Neural crest cell (in vitro differentiated cells): ENCODE measurements at regions not wholly inside any gene's neighbourhood (a gene's known extent, or its start where the extent isn't known, plus 50 kb on each side); places are given as distances from the start of the nearest gene placed in this dataset.

ENCODE experiments used
- DNase-seq: peaks from one replicate; pipeline ENCODE4 v3.0.0; 2021; ENCODE audit warnings: low read depth, mixed read lengths, low spot score
- H3K27ac Mint-ChIP-seq: one replicate; pipeline ENCODE4 v1.8.0; 2021; ENCODE audit warnings: mild to moderate bottlenecking, mixed read lengths; ENCODE audit not compliant: unreplicated experiment
- H3K27me3 Mint-ChIP-seq: 2 replicates; pipeline ENCODE4 v1.8.0; 2021; ENCODE audit warnings: low read depth, mild to moderate bottlenecking, mixed read lengths
- H3K36me3 Mint-ChIP-seq: 2 replicates; pipeline ENCODE4 v1.8.0; 2021; ENCODE audit warnings: low read depth, mild to moderate bottlenecking, mixed read lengths
- H3K4me1 Mint-ChIP-seq: 2 replicates; pipeline ENCODE4 v1.8.0; 2021; ENCODE audit warnings: mixed read lengths
- H3K4me3 Mint-ChIP-seq: one replicate; pipeline ENCODE4 v1.8.0; 2021; ENCODE audit warnings: mild to moderate bottlenecking, mixed read lengths
- H3K9me3 Mint-ChIP-seq: 2 replicates; pipeline ENCODE4 v1.8.0; 2021; ENCODE audit warnings: mixed read lengths
- TF ChIP-seq, protein P1 (sequence below): fragments of 200-600 bp; sonication (generic); conservative IDR thresholded peaks from 2 replicates; pipeline ENCODE4 v1.5.0; 2021; ENCODE audit warnings: antibody characterized with exemption, mild to moderate bottlenecking

DNA sequence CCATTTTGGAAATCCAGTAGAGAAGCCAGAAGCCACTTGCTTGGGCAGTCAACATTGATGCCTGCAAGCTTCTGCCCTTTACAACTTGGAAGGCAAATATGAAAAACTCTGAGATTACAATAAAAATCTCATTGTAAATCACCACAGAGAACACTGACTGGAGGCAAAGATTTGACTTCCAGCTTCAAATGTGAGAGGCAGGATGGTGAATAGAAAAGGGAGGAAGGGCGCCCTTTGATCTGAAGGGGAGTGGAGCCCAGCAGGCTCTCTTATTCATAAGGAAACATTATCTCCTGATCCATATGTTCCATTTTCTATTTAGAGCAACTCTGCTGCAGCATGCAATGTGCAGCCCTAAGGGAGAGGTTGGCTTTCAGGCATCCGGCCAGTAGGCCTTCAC, 348.3 kb downstream of the AJAP1 start:
- H3K9me3 Mint-ChIP-seq = peaks cover 9% of the 10 kb centered on the region
- DNase-seq = no peak
- H3K27ac Mint-ChIP-seq = no peak overlapping the region
- TF ChIP-seq, protein P1, sequence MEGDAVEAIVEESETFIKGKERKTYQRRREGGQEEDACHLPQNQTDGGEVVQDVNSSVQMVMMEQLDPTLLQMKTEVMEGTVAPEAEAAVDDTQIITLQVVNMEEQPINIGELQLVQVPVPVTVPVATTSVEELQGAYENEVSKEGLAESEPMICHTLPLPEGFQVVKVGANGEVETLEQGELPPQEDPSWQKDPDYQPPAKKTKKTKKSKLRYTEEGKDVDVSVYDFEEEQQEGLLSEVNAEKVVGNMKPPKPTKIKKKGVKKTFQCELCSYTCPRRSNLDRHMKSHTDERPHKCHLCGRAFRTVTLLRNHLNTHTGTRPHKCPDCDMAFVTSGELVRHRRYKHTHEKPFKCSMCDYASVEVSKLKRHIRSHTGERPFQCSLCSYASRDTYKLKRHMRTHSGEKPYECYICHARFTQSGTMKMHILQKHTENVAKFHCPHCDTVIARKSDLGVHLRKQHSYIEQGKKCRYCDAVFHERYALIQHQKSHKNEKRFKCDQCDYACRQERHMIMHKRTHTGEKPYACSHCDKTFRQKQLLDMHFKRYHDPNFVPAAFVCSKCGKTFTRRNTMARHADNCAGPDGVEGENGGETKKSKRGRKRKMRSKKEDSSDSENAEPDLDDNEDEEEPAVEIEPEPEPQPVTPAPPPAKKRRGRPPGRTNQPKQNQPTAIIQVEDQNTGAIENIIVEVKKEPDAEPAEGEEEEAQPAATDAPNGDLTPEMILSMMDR = no peak
- H3K36me3 Mint-ChIP-seq = no peaks in the 10 kb centered on the region
- H3K4me3 Mint-ChIP-seq = no peak overlapping the region
- H3K27me3 Mint-ChIP-seq = peaks cover 34% of the 10 kb centered on the region
- no peaks in the 10 kb centered on the region for H3K4me1 Mint-ChIP-seq

DNA sequence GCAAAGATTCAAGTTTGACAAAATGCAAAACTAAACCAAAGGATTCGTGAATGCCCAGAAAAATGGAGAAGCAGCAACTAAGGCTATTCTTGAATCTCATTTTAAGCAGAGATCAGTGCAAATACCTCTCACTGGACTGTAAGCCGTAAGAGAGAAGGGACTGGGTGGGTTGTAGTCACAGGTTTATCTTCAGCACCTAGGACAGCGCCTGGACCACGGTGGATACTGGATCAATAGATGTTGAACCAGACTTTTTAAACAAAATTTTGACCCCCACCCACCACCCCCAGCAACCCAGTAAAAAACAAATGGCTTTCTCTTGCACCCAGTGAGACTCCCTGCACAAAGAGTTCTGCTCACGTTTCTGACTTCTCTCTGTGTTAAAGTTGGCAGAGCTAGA, 347.1 kb downstream of the AJAP1 start:
- H3K9me3 Mint-ChIP-seq = peaks cover 11% of the 10 kb centered on the region
- TF ChIP-seq, protein P1 = no peak
- peaks cover 41% of the 10 kb centered on the region for H3K27me3 Mint-ChIP-seq
- no peak overlapping the region for H3K4me3 Mint-ChIP-seq
- H3K4me1 Mint-ChIP-seq = no peaks in the 10 kb centered on the region
- DNase-seq = peak; percentile 50
- H3K36me3 Mint-ChIP-seq = no peaks in the 10 kb centered on the region
- no peak overlapping the region for H3K27ac Mint-ChIP-seq

DNA sequence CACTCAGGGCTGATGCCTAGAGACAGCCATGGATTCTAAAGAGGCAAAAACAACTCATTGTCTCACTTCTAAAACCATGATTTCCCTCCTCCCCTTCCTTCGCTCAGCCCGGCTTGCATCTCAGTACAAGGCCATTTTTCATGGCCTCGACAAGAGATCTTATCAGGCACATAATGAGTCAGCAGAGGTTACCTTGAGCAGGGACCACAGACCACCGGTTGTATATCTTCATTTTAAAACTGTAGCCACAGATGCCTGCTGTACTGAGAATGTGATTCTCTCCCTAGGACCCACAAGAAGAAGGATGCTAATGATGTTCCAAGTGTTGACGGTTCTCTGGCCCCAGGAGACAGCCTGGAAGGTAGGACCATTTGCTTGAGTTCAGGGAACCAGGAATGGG, 331.9 kb downstream of the AJAP1 start:
- Mint-ChIP-seq H3K9me3 (peaks cover 5% of the 10 kb centered on the region), H3K4me1 (peaks cover 19% of the 10 kb centered on the region), H3K4me3 (no peak overlapping the region), H3K27me3 (peaks cover 3% of the 10 kb centered on the region), H3K27ac (no peak overlapping the region), H3K36me3 (no peaks in the 10 kb centered on the region)
- TF ChIP-seq, protein P1 = no peak
- no peak for DNase-seq

DNA sequence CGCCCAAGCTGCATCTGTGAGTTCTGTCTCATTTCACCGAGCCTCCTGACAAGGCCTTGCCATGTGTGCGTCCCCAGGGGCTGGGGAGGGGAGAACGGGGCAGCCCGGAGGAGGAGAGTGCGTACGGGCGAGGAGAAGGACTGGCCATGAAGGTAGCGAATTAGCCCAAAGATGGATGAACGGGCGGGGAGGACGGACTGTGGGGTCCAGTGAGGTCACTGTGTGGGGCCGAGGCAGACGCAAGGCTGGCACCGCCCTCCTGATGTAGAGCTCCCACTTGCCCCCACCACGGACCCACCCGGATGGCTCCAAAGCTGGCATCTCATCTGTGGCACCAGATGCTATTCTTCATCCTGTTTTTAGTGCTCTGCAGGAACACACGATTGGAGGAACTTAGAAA, 330.4 kb downstream of the AJAP1 start:
- peaks cover 28% of the 10 kb centered on the region for H3K4me1 Mint-ChIP-seq
- H3K36me3 Mint-ChIP-seq = no peaks in the 10 kb centered on the region
- H3K27ac Mint-ChIP-seq = no peak overlapping the region
- peaks cover 3% of the 10 kb centered on the region for H3K27me3 Mint-ChIP-seq
- DNase-seq = no peak
- no peak overlapping the region for H3K4me3 Mint-ChIP-seq
- H3K9me3 Mint-ChIP-seq = peaks cover 5% of the 10 kb centered on the region
- TF ChIP-seq, protein P1 = no peak

DNA sequence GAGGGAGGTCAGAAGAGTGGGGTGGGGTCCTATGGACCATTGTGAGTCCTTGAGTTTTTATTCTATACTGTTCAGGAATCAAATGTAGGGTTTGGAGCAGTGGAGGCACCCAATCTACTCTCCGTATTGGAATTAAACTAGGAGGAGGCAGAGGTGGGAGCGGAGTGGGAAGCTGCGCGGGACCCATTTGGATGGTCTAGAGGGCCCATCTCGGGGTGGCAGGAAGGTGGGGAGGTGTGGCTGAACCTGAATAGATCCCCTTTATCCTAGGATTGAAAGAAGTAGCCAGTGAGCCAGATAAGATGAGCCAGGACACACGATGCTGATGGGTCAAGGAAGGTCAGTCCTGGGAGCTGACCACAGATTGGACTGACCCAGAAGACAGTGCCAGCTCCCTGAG, 325.8 kb downstream of the AJAP1 start:
- H3K4me3 Mint-ChIP-seq = no peak overlapping the region
- H3K4me1 Mint-ChIP-seq = peaks cover 35% of the 10 kb centered on the region
- peaks cover 5% of the 10 kb centered on the region for H3K9me3 Mint-ChIP-seq
- TF ChIP-seq, protein P1 = no peak
- DNase-seq = no peak
- H3K27ac Mint-ChIP-seq = peak overlapping the region; percentile 23
- H3K36me3 Mint-ChIP-seq = no peaks in the 10 kb centered on the region
- H3K27me3 Mint-ChIP-seq = peaks cover 3% of the 10 kb centered on the region
